H9 (cell line): ENCODE measurements at regions not wholly inside any gene's neighbourhood (a gene's known extent, or its start where the extent isn't known, plus 50 kb on each side); places are given as distances from the start of the nearest gene placed in this dataset.

Experiments
- DNase-seq: peaks from one replicate; pipeline ENCODE4 v3.0.0-alpha.2; 2017
- H2AFZ ChIP-seq: one replicate; pipeline ENCODE4 v1.6.1; 2013; ENCODE audit warnings: mild to moderate bottlenecking, low read length, control low read depth, moderate library complexity
- H2AK5ac ChIP-seq: 2 replicates; pipeline ENCODE4 v1.6.1; 2013; ENCODE audit warnings: low read length, control low read depth, mixed read lengths; ENCODE audit not compliant: insufficient read length
- H2BK120ac ChIP-seq: one replicate; pipeline ENCODE4 v1.6.1; 2013; ENCODE audit warnings: low read depth, mild to moderate bottlenecking, low read length, control low read depth, inconsistent platforms; ENCODE audit not compliant: poor library complexity, severe bottlenecking
- H2BK12ac ChIP-seq: 2 replicates; pipeline ENCODE4 v1.6.1; 2013; ENCODE audit warnings: low read length, control low read depth, mixed read lengths, low read depth; ENCODE audit not compliant: insufficient read length
- H2BK15ac ChIP-seq: 2 replicates; pipeline ENCODE4 v1.6.1; 2013; ENCODE audit warnings: low read depth, low read length, control low read depth
- H2BK20ac ChIP-seq: one replicate; pipeline ENCODE4 v1.6.1; 2013; ENCODE audit warnings: low read depth, mild to moderate bottlenecking, low read length, control low read depth, inconsistent platforms; ENCODE audit not compliant: poor library complexity, severe bottlenecking
- H2BK5ac ChIP-seq: 2 replicates; pipeline ENCODE4 v1.6.1; 2013; ENCODE audit warnings: low read length, control low read depth, mixed read lengths; ENCODE audit not compliant: insufficient read length
- H3K14ac ChIP-seq: 2 replicates; pipeline ENCODE4 v1.6.1; 2013; ENCODE audit warnings: low read length, control low read depth; ENCODE audit not compliant: insufficient read depth
- H3K18ac ChIP-seq: 2 replicates; pipeline ENCODE4 v1.6.1; 2013; ENCODE audit warnings: low read depth, mild to moderate bottlenecking, mixed read lengths, low read length, control low read depth; ENCODE audit not compliant: insufficient read length
- H3K23ac ChIP-seq: 2 replicates; pipeline ENCODE4 v1.6.1; 2013; ENCODE audit warnings: low read length, control low read depth, mixed read lengths, low read depth; ENCODE audit not compliant: insufficient read length
- H3K23me2 ChIP-seq: 2 replicates; pipeline ENCODE4 v1.6.1; 2013; ENCODE audit warnings: low read depth, mild to moderate bottlenecking, mixed read lengths, low read length, control low read depth; ENCODE audit not compliant: insufficient read length, poor library complexity, severe bottlenecking
- H3K27ac ChIP-seq: 2 replicates; pipeline ENCODE4 v1.5.1; 2013; ENCODE audit warnings: low read length, control low read depth, mixed read lengths, low read depth; ENCODE audit not compliant: insufficient read length
- H3K27me3 ChIP-seq: 2 replicates; pipeline ENCODE4 v1.6.1; 2013; ENCODE audit warnings: low read length, control low read depth, inconsistent platforms; ENCODE audit not compliant: insufficient read depth
- H3K4ac ChIP-seq: 2 replicates; pipeline ENCODE4 v1.6.1; 2013; ENCODE audit warnings: low read depth, mild to moderate bottlenecking, control low read depth, inconsistent platforms, low read length, moderate library complexity
- H3K4me1 ChIP-seq: 2 replicates; pipeline ENCODE4 v1.6.1; 2013; ENCODE audit warnings: low read length, control low read depth, inconsistent platforms; ENCODE audit not compliant: insufficient read depth
- H3K4me2 ChIP-seq: 2 replicates; pipeline ENCODE4 v1.6.1; 2013; ENCODE audit warnings: low read length, control low read depth, mixed read lengths; ENCODE audit not compliant: insufficient read length, insufficient read depth
- H3K56ac ChIP-seq: 2 replicates; pipeline ENCODE4 v1.6.1; 2013; ENCODE audit warnings: low read depth, mild to moderate bottlenecking, mixed read lengths, low read length, control low read depth; ENCODE audit not compliant: insufficient read length
- H3K79me1 ChIP-seq: 2 replicates; pipeline ENCODE4 v1.6.1; 2013; ENCODE audit warnings: low read depth, mild to moderate bottlenecking, moderate library complexity, low read length, control low read depth, inconsistent platforms; ENCODE audit not compliant: insufficient read depth, poor library complexity, severe bottlenecking
- H3K79me2 ChIP-seq: 2 replicates; pipeline ENCODE4 v1.6.1; 2013; ENCODE audit warnings: low read length, control low read depth, inconsistent platforms; ENCODE audit not compliant: insufficient read depth
- H3K9ac ChIP-seq: 2 replicates; pipeline ENCODE4 v1.6.1; 2013; ENCODE audit warnings: low read length, control low read depth, mixed read lengths; ENCODE audit not compliant: insufficient read length; ENCODE audit errors: extremely low read depth
- H3K9me3 ChIP-seq: one replicate; pipeline ENCODE4 v1.6.1; 2013; ENCODE audit warnings: low read depth, low read length, inconsistent platforms; ENCODE audit not compliant: control insufficient read depth
- H3T11ph ChIP-seq: one replicate; pipeline ENCODE4 v1.6.1; 2013; ENCODE audit warnings: mild to moderate bottlenecking, low read length, control low read depth, inconsistent platforms
- H4K20me1 ChIP-seq: one replicate; pipeline ENCODE4 v1.6.1; 2013; ENCODE audit not compliant: control insufficient read depth, insufficient read length, insufficient read depth
- H4K5ac ChIP-seq: 2 replicates; pipeline ENCODE4 v1.6.1; 2013; ENCODE audit warnings: low read depth, mild to moderate bottlenecking, mixed read lengths, low read length, control low read depth; ENCODE audit not compliant: insufficient read length
- H4K8ac ChIP-seq: replicated peaks from 2 replicates; pipeline ENCODE4 v1.6.1; 2013; ENCODE audit warnings: low read length, control low read depth, mixed read lengths, low read depth; ENCODE audit not compliant: insufficient read length
- H4K91ac ChIP-seq: 2 replicates; pipeline ENCODE4 v1.6.1; 2013; ENCODE audit warnings: low read depth, mild to moderate bottlenecking, moderate library complexity, mixed read lengths, low read length, control low read depth; ENCODE audit not compliant: insufficient read length
- H3K27ac Mint-ChIP-seq, 3 experiments: 2 replicates in 2 of 3; 3 replicates in 1 of 3; pipeline ENCODE4 v1.8.0; 2020 to 2021; ENCODE audit warnings: mixed read lengths in 3 of 3, mild to moderate bottlenecking in 1 of 3, moderate library complexity in 1 of 3
- H3K27me3 Mint-ChIP-seq: 2 replicates; pipeline ENCODE4 v1.8.0; 2021; ENCODE audit warnings: low read depth, mild to moderate bottlenecking, moderate library complexity, mixed read lengths
- H3K36me3 Mint-ChIP-seq, 3 experiments: 2 replicates in 2 of 3; 3 replicates in 1 of 3; pipeline ENCODE4 v1.8.0; 2020 to 2021; ENCODE audit warnings: low read depth in 3 of 3, mixed read lengths in 3 of 3; ENCODE audit not compliant: insufficient read depth in 1 of 3
- H3K4me1 Mint-ChIP-seq, 2 experiments: 2 replicates each; pipeline ENCODE4 v1.8.0; 2020; ENCODE audit warnings: mixed read lengths in 2 of 2
- H3K4me3 Mint-ChIP-seq, 2 experiments: 2 replicates in 1 of 2; 3 replicates in 1 of 2; pipeline ENCODE4 v1.8.0; 2020 to 2021; ENCODE audit warnings: mild to moderate bottlenecking in 2 of 2, mixed read lengths in 2 of 2, moderate library complexity in 1 of 2
- H3K9me3 Mint-ChIP-seq, 2 experiments: 2 replicates in 1 of 2; 3 replicates in 1 of 2; pipeline ENCODE4 v1.8.0; 2020; ENCODE audit warnings: mild to moderate bottlenecking in 2 of 2, mixed read lengths in 2 of 2, moderate library complexity in 1 of 2
- WGBS: extraction: QIAGEN DNeasy Blood & Tissue Kit; methylation state at CpG from one replicate; pipeline ENCODE4 v1.1.7; 2013; ENCODE audit warnings: missing lambda C conversion rate, low lambda C conversion rate, mixed read lengths; ENCODE audit not compliant: insufficient read length; ENCODE audit errors: extremely low coverage; 5-methylcytosine and 5-hydroxymethylcytosine counted together
- TF ChIP-seq, protein P1 (sequence below): fragments of 200-600 bp; sonication (generic); conservative IDR thresholded peaks from 3 replicates; pipeline ENCODE4 v1.8.0; 2021; ENCODE audit warnings: antibody characterized with exemption, mild to moderate bottlenecking

DNA sequence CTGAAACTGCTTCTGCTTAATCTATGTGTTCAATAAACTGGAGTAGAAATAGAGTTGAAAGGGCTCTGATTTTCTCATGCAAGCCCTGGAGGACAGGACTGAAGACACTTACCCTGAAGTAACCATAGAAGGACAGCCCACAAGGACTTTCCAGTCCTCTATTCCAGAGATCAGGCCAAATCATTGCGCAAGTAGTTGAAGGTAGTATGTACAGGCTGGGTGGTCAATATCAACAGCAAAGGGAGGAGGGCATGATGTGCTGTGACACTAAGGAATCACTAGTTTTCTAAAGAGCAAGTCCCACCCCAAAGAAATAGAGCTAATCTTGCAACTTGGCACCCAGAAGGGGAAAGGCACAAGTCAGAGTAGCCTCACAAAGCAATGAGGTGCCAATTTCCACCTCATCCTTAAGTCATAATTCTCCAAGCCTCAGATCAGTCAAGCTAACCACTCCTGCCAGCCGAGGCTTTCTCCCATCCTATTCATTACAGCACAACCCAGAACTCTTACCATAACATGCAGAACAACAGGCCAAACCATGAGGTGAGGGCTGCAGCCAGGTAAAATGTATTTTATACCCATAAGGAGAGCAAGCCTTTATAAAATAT, 533.5 kb downstream of the TNS1 start:
- Histone ChIP-seq H4K5ac (no peak overlapping the region), H2AK5ac (no peak overlapping the region), H4K8ac (no peak overlapping the region), H2BK5ac (no peak overlapping the region), H4K20me1 (no peaks in the 10 kb centered on the region), H3K4ac (no peak overlapping the region), H2AFZ (no peak overlapping the region), H3K23me2 (no peaks in the 10 kb centered on the region), H3K79me2 (no peaks in the 10 kb centered on the region), H3K14ac (no peak overlapping the region), H3K9me3 (no peaks in the 10 kb centered on the region), H3T11ph (no peak overlapping the region), H3K79me1 (no peaks in the 10 kb centered on the region), H4K91ac (no peak overlapping the region), H3K27me3 (no peaks in the 10 kb centered on the region), H3K4me1 (no peaks in the 10 kb centered on the region), H2BK20ac (no peak overlapping the region), H3K56ac (no peak overlapping the region), H3K27ac (no peak overlapping the region), H3K18ac (no peak overlapping the region), H3K4me2 (no peak overlapping the region), H3K9ac (no peak overlapping the region), H2BK15ac (no peak overlapping the region), H2BK120ac (no peak overlapping the region), H2BK12ac (no peak overlapping the region), H3K23ac (no peak overlapping the region)
- Mint-ChIP-seq H3K4me1 (peaks cover 6 to 7% of the 10 kb centered on the region in 2 experiments; a peak in 3 of 4 replicates), H3K4me3 (no peak overlapping the region), H3K27ac (peak overlapping the region in 1 of 3 experiments; percentile 41; a peak in 1 of 7 replicates), H3K9me3 (no peaks in the 10 kb centered on the region), H3K36me3 (no peaks in the 10 kb centered on the region), H3K27me3 (peaks cover 3% of the 10 kb centered on the region; the same call in 1 of the 2 replicates)
- WGBS: no CpG with 5 or more reads among the region's 2 CpGs
- no peak for DNase-seq
- TF ChIP-seq, protein P1, sequence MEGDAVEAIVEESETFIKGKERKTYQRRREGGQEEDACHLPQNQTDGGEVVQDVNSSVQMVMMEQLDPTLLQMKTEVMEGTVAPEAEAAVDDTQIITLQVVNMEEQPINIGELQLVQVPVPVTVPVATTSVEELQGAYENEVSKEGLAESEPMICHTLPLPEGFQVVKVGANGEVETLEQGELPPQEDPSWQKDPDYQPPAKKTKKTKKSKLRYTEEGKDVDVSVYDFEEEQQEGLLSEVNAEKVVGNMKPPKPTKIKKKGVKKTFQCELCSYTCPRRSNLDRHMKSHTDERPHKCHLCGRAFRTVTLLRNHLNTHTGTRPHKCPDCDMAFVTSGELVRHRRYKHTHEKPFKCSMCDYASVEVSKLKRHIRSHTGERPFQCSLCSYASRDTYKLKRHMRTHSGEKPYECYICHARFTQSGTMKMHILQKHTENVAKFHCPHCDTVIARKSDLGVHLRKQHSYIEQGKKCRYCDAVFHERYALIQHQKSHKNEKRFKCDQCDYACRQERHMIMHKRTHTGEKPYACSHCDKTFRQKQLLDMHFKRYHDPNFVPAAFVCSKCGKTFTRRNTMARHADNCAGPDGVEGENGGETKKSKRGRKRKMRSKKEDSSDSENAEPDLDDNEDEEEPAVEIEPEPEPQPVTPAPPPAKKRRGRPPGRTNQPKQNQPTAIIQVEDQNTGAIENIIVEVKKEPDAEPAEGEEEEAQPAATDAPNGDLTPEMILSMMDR: no peak
